Upper lobe of left lung (tissue), 6 donors: ENCODE measurements at regions not wholly inside any gene's neighbourhood (a gene's known extent, or its start where the extent isn't known, plus 50 kb on each side); places are given as distances from the start of the nearest gene placed in this dataset.

Experiments used
- ATAC-seq, 2 donors: fragments of 200-7000 bp; cut with Tn5 transposase; one replicate each; pipeline ENCODE4 v1.9.1; 2022; ENCODE audit warnings: mild to moderate bottlenecking in 2 of 2, moderate library complexity in 2 of 2; ENCODE audit not compliant: low FRiP score in 2 of 2
- DNase-seq, 2 donors: peaks; one replicate each; pipeline ENCODE4 v3.0.0-alpha.2; 2019 to 2020
- H3K27ac ChIP-seq, 4 donors: fragments of 200-600 bp; sonication (generic); one replicate each; pipeline ENCODE4 v1.5.1; 2016 to 2019
- H3K27me3 ChIP-seq, 4 donors: fragments of 200-600 bp; sonication (generic); one replicate each; pipeline ENCODE4 v1.5.1; 2017 to 2019
- H3K36me3 ChIP-seq, 4 donors: fragments of 200-600 bp; sonication (generic); one replicate each; pipeline ENCODE4 v1.5.1; 2016 to 2019
- H3K4me1 ChIP-seq, 4 donors: fragments of 200-600 bp; sonication (generic); one replicate each; pipeline ENCODE4 v1.5.1; 2018 to 2019
- H3K4me3 ChIP-seq, 4 donors: fragments of 200-600 bp; sonication (generic); one replicate each; pipeline ENCODE4 v1.5.1; 2017 to 2019; ENCODE audit warnings: mild to moderate bottlenecking in 2 of 4, moderate library complexity in 1 of 4
- H3K9me3 ChIP-seq, 4 donors: fragments of 200-600 bp; sonication (generic); one replicate each; pipeline ENCODE4 v1.5.1; 2018 to 2019
- CTCF ChIP-seq, 6 experiments: fragments of 450-650 bp in 4 of 6; fragments of 200-600 bp in 2 of 6; sonication (generic) in 2 of 6; IDR thresholded peaks; one replicate each; pipeline ENCODE4 v1.5.1; 2016 to 2019; ENCODE audit warnings: antibody characterized with exemption in 6 of 6
- EP300 ChIP-seq, 4 donors: sonication (generic); formaldehyde crosslinking; IDR thresholded peaks; one replicate each; pipeline ENCODE4 v1.5.1; 2017; ENCODE audit warnings: antibody characterized with exemption in 4 of 4, control low read depth in 2 of 4
- POLR2A ChIP-seq, 4 donors: fragments of 450-650 bp; IDR thresholded peaks; one replicate each; pipeline ENCODE4 v1.5.1; 2016 to 2017; ENCODE audit warnings: antibody characterized with exemption in 4 of 4, mild to moderate bottlenecking in 2 of 4
- POLR2AphosphoS5 ChIP-seq, 2 donors: sonication (generic); formaldehyde crosslinking; IDR thresholded peaks; one replicate each; pipeline ENCODE4 v1.5.1; 2017; ENCODE audit warnings: antibody characterized with exemption in 2 of 2
- WGBS, 2 donors: methylation state at CpG; one replicate each; pipeline ENCODE4 v1.1.5; 2017 to 2018; 5-methylcytosine and 5-hydroxymethylcytosine counted together
- donor health status: DM: no; HTN: no; CAD: no; lungs with moderate emphysema.
- donor health status: DM: no; HTN: yes; CAD: no; lungs with severe emphysema.

GRCh38 chr2:176804392-176804791, 408.2 kb upstream of the HNRNPA3 start:
- DNase-seq (no peak), ATAC-seq (no peak)
- Histone ChIP-seq H3K36me3 (no peaks in the 10 kb centered on the region), H3K4me1 (no peaks in the 10 kb centered on the region), H3K27ac (no peak overlapping the region), H3K9me3 (no peaks in the 10 kb centered on the region), H3K4me3 (no peak overlapping the region), H3K27me3 (no peaks in the 10 kb centered on the region)
- WGBS, 2 donors: 42 to 63% methylated on average over 2 of the region's 2 CpGs
- no peak for TF ChIP-seq EP300 (IDR thresholded peaks at IDR 0.05)
- no peak for TF ChIP-seq POLR2AphosphoS5 (IDR thresholded peaks at IDR 0.05)
- TF ChIP-seq CTCF (IDR thresholded peaks at IDR 0.05): no peak
- TF ChIP-seq POLR2A (IDR thresholded peaks at IDR 0.05): no peak

- ATAC-seq: no peak
- Histone ChIP-seq H3K4me1 (no peaks in the 10 kb centered on the region), H3K27me3 (no peaks in the 10 kb centered on the region), H3K27ac (no peak overlapping the region), H3K4me3 (no peak overlapping the region), H3K9me3 (no peaks in the 10 kb centered on the region), H3K36me3 (no peaks in the 10 kb centered on the region)
- no peak for TF ChIP-seq CTCF (IDR thresholded peaks at IDR 0.05)
- TF ChIP-seq EP300 (IDR thresholded peaks at IDR 0.05): no peak
- TF ChIP-seq POLR2AphosphoS5 (IDR thresholded peaks at IDR 0.05): no peak
- no peak for DNase-seq
Observed at GRCh38 chr2:176805345-176805744, 407.2 kb upstream of the HNRNPA3 start.

- TF ChIP-seq CTCF (IDR thresholded peaks at IDR 0.05) (no peak), POLR2AphosphoS5 (IDR thresholded peaks at IDR 0.05) (no peak), POLR2A (IDR thresholded peaks at IDR 0.05) (no peak), EP300 (IDR thresholded peaks at IDR 0.05) (no peak)
- no peaks in the 10 kb centered on the region for H3K36me3 ChIP-seq
- H3K4me1 ChIP-seq: peaks cover 0 to 8% (median 0%) of the 10 kb centered on the region in 4 donors
- H3K9me3 ChIP-seq: no peaks in the 10 kb centered on the region
- ATAC-seq (no peak), DNase-seq (no peak)
- H3K27ac ChIP-seq: no peak overlapping the region
- 58 to 64% methylated on average over 5 of the region's 5 CpGs for WGBS, 2 donors
- no peaks in the 10 kb centered on the region for H3K27me3 ChIP-seq
- H3K4me3 ChIP-seq: no peak overlapping the region
Observed at GRCh38 chr2:176812246-176812775, 400.3 kb upstream of the HNRNPA3 start.

GRCh38 chr2:176813156-176813555, 399.4 kb upstream of the HNRNPA3 start:
- no peak for TF ChIP-seq EP300 (IDR thresholded peaks at IDR 0.05)
- no peak for TF ChIP-seq POLR2A (IDR thresholded peaks at IDR 0.05)
- Histone ChIP-seq H3K27ac (no peak overlapping the region), H3K27me3 (no peaks in the 10 kb centered on the region), H3K4me3 (no peak overlapping the region), H3K36me3 (no peaks in the 10 kb centered on the region), H3K9me3 (no peaks in the 10 kb centered on the region), H3K4me1 (peaks cover 0 to 8% (median 0%) of the 10 kb centered on the region in 4 donors)
- DNase-seq (no peak), ATAC-seq (no peak)
- 83 to 86% methylated on average over 4 of the region's 4 CpGs for WGBS, 2 donors

- peaks cover 0 to 8% (median 0%) of the 10 kb centered on the region in 4 donors for H3K4me1 ChIP-seq
- 49 to 55% methylated on average over 2 of the region's 2 CpGs for WGBS, 2 donors
- DNase-seq: no peak
Observed at GRCh38 chr2:176813621-176814049, 399.0 kb upstream of the HNRNPA3 start.

More at GRCh38 chr2:176813621-176814049, 399.0 kb upstream of the HNRNPA3 start:
- no peak for ATAC-seq
- Histone ChIP-seq H3K36me3 (no peaks in the 10 kb centered on the region), H3K27ac (no peak overlapping the region), H3K4me3 (no peak overlapping the region), H3K27me3 (no peaks in the 10 kb centered on the region), H3K9me3 (no peaks in the 10 kb centered on the region)
- TF ChIP-seq POLR2AphosphoS5 (IDR thresholded peaks at IDR 0.05) (no peak), EP300 (IDR thresholded peaks at IDR 0.05) (no peak), POLR2A (IDR thresholded peaks at IDR 0.05) (no peak), CTCF (IDR thresholded peaks at IDR 0.05) (no peak)
